Heart left ventricle (tissue), 13 donors: ENCODE measurements at regions not wholly inside any gene's neighbourhood (a gene's known extent, or its start where the extent isn't known, plus 50 kb on each side); places are given as distances from the start of the nearest gene placed in this dataset.

ENCODE experiments used
- POLR2A ChIP-seq, 2 donors: fragments of 450-650 bp; IDR thresholded peaks; one replicate each; pipeline ENCODE4 v1.6.1; 2017; ENCODE audit warnings: antibody characterized with exemption in 2 of 2, mild to moderate bottlenecking in 2 of 2, moderate library complexity in 2 of 2
- TF ChIP-seq, protein P1 (sequence below), 12 donors: fragments of 200-600 bp; sonication (generic) in 4 of 12; IDR thresholded peaks; one replicate each; pipeline versions ENCODE4 v1.5.0 to v1.8.0; 2018 to 2022; ENCODE audit warnings: antibody characterized with exemption in 12 of 12, mild to moderate bottlenecking in 5 of 12
- donor health status: ischemic (EF 13 %, LVEDD 7.1; RV severe dilation, severe dysfunction).
- donor health status: DM: no; HTN: yes; CAD: no.
- donor health status: DM: no; HTN: no; CAD: no.
- donor health status: ischemic (EF 25% LVEDD 6.9; RV normal size, moderate dysfunction).
- donor health status: ischemic (EF 25% LVEDD 5.7; RV mildly dilated, moderate dysfunction).
- donor health status: ischemic (EF 35%, LVEDD 5.7; RV mildly dilated, moderate dysfunction).
- donor health status: nonischemic (EF 11% LVEDD 7.7; RV severe dilation, severe dysfunction).
- donor health status: DM: yes; HTN: yes; CAD: no.
- donor health status: PGD.
- donor health status: ischemic (EF 29% LVEDD 5.4; RV normal size, mild dysfunction).
- donor health status: nonischemic (EF 23%, LVEDD 6.1; RV moderate dilation, normal function).

DNA sequence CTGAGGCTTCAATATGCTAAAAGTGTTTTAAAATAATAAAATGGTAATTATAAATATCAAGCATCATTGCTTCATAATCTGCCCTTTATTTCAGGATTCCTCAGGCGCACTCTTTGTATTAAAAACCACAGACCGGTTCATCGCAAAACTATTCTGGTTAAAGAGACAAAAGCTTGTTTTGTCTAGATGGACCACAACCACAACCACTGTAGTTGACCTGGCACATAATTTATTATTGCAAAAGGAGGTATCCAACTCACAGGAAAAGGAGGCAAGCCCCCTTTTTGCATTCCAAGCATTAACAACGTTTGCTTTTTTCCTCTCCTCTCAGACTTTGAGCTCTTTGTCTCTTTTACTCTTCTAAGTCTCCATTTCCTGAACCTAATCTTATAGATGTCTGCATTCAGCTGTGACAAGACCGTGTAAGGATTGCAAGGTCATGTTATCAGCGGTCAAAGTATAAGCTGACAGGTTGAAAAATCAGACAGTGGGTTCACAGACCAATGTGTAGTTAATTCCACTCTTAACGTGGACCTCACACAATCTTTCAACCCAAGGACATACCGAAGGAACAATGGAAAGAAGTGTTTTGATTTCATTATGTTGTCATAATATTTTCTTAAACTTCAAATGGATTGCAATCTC is 1057.6 kb downstream of the GALC start:
- TF ChIP-seq, protein P1, sequence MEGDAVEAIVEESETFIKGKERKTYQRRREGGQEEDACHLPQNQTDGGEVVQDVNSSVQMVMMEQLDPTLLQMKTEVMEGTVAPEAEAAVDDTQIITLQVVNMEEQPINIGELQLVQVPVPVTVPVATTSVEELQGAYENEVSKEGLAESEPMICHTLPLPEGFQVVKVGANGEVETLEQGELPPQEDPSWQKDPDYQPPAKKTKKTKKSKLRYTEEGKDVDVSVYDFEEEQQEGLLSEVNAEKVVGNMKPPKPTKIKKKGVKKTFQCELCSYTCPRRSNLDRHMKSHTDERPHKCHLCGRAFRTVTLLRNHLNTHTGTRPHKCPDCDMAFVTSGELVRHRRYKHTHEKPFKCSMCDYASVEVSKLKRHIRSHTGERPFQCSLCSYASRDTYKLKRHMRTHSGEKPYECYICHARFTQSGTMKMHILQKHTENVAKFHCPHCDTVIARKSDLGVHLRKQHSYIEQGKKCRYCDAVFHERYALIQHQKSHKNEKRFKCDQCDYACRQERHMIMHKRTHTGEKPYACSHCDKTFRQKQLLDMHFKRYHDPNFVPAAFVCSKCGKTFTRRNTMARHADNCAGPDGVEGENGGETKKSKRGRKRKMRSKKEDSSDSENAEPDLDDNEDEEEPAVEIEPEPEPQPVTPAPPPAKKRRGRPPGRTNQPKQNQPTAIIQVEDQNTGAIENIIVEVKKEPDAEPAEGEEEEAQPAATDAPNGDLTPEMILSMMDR (IDR thresholded peaks at IDR 0.05) = no peak
- TF ChIP-seq POLR2A (IDR thresholded peaks at IDR 0.05) = no peak
